NCI-H2227 treated with DMSO at 0.1 percent for 48 hours (cell line): ENCODE measurements at regions not wholly inside any gene's neighbourhood (a gene's known extent, or its start where the extent isn't known, plus 50 kb on each side); places are given as distances from the start of the nearest gene placed in this dataset.
"Not testable (repeated sequence)": the region's sequence is repeated elsewhere in the genome, so short reads cannot be mapped to it uniquely, and the experiment has no call there.

ENCODE experiments used
- DNase-seq: peaks from one replicate; lab custom pipeline; 2025; lab: John Stamatoyannopoulos, UW

- peak; percentile 38 for DNase-seq
Measured at GRCh38 chr4:84110040-84110439, 389.1 kb downstream of the NKX6-1 start.

DNA sequence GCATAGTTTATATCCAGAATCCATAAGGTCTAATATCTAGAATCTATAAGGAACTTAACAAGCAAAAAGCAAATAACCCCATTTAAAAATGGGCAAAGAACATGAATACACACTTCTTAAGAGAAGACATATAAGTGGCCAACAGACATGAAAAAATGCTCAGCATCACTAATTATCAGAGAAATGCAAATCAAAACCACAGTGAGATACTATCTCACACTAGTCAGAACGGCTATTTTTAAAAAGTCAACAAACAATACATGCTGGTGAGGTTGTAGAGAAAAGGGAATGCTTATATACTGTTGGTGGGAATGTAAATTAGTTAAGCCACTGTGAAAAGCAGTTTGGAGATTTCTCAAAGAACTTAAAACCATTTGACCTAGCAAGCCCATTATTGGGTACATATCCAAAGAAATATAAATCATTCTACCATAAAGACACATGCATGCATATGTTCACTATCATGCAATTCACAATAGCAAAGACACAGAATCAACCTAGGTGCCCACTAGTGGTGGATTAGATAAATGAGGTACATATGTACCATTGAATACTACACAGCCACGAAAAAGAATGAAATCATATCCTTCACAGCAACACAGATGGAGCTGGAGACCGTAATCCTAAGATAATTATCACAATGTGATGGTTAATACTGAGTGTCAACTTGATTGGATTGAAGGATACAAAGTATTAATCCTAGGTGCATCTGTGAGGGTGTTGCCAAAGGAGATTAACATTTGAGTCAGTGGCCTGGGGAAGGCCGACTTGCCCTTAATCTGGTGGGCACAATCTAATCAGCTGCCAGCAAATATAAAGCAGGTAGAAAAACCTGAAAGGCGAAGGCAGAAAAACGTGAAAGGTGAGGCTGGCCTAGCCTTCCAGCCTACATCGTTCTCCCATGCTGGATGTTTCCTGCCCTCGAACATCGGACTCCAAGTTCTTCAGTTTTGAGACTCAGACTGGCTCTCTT is 397.2 kb downstream of the NKX6-1 start:
- DNase-seq = not testable (repeated sequence)

GRCh38 chr4:84100071-84100470 is 399.0 kb downstream of the NKX6-1 start:
- DNase-seq = no peak

DNA sequence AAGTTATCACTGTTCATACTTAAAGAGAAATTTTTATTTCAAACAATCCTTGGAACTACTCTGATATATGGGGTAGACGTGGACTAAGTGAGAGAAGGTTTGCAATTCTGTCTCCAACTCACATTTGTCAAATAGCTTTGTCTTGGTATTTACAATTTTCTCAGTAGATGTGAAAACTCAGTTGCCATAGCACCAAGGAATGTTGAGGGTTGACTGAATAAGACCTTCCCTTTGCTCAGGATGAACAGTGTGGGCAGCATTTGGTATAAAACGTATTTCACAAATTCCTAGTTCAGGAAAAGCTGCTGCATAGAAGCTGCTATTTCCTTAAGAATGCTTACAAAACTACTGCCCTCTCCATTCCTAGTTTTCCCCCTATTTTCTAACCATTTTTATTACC is 399.5 kb downstream of the NKX6-1 start:
- DNase-seq = no peak

DNA sequence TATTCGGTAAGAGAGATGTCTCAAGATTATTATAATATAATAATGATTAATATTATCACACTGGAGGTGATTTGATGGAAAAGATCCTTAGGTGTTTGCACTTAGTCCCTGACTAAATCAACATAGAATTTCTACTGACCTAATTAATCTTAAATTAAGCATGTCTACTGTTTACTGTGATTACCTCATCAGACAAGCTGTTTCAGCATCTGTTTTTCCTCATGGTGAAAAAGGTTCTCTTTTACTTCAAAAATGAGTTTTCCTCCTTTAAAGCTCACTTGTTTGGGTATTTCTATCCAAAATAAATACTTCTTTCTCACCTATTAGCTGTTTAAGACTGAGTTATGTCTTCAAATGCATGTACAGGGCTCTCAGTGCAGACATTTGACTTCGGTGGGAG is 407.8 kb downstream of the NKX6-1 start:
- no peak for DNase-seq

- DNase-seq = no peak
Measured at GRCh38 chr4:84089652-84090437, 409.2 kb downstream of the NKX6-1 start.

GRCh38 chr4:84085986-84086385 is 413.1 kb downstream of the NKX6-1 start:
- DNase-seq = no peak

DNA sequence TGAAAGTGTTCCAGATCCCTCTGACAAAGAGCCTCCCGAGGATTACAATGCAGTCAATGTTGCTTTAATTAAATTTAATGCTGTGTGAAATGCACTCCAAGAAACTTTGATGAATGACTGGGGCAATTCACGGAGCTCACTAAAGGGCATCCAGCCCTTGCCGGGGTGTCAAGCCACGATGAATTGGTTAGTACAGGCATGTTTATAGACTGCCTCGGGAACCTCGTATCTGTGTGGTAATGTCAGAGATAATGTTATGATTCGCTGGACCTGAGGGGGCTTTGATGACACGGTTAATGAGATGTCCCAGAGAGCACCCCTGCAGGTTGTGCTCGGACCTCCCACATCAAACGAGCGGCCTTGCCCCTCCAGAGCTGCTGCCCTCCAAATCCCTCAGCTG is 428.8 kb downstream of the NKX6-1 start:
- DNase-seq = no peak

DNA sequence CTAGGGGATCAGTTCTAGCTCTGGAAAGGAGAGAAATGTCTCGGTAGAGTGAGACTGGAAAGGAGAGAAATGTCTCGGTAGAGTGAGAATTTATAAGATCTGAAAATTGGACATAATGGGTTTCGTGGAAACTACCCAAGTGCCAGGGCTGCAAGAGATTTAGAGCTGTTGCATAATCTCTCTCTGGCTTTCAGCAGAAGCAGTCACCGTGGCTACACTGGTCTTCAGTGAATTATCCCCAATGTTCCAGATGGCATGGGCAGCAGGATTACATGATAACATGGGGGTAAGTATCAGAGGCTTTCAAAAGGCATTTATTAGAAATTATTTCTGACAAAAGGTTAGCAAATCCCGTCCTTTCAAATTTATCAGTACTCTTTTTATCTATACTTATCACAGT is 435.5 kb downstream of the NKX6-1 start:
- DNase-seq = no peak

- peak; percentile 5 for DNase-seq
Measured at GRCh38 chr4:84058201-84058600, 440.9 kb downstream of the NKX6-1 start.

DNA sequence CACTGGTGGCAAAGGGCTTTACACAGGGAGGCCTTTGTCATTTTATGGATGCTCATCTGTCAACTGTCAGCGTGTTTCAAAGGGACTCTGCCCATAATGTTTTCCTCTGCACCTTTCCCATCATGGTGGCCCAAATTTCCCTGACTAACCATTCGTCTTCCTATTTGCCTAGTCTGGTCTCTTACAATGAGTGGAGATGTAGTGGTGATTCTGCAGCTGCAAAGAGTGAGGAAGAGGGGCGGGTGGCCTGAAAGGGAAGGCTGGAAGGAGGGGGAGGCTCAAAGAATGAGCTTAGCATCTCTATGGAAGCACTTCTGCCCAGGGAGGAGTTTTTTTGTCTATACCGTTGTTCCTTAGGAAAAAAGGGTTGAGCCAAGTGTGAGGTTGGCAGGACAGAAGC is 447.5 kb downstream of the NKX6-1 start:
- DNase-seq = no peak

- no peak for DNase-seq
Measured at GRCh38 chr4:84051089-84051488, 448.0 kb downstream of the NKX6-1 start.

GRCh38 chr4:84050015-84050414 is 449.1 kb downstream of the NKX6-1 start:
- no peak for DNase-seq

DNA sequence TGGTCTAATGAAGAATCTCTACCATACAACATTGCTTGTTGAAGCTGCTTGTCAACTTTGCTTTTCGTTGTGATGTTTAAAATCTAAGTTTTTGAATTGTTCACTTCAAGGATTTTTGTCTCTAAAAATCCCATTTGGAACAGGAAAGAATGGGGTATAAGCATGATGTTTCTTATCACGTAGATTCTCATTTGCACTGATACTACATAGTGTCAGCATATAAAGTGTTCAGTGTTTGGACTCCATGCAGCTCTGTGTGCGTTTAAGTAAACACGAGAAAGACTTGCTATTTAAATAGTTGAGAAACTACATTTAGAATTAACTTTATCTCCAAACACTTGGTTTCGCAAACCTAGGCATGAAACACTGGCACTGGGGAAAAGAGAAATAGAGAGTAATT is 452.5 kb downstream of the NKX6-1 start:
- no peak for DNase-seq

DNA sequence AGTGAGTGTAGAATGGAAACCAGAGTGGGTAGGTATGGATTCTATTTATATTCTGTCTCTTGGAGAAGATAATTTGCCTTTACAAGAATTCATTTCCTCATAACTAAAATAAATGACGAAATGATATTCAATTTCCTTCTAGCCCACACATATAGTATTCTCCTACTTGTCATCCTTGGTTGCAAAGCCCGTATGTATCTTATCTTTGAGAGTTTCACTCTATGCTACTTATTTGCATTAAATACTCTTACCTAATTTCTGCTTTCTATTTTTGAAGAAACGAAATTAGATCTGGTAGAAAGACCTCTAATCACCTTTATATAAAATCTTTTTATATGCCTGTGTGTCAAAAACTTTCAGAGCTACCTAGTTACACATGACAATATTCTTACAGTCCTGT is 457.7 kb downstream of the NKX6-1 start:
- DNase-seq = no peak

DNA sequence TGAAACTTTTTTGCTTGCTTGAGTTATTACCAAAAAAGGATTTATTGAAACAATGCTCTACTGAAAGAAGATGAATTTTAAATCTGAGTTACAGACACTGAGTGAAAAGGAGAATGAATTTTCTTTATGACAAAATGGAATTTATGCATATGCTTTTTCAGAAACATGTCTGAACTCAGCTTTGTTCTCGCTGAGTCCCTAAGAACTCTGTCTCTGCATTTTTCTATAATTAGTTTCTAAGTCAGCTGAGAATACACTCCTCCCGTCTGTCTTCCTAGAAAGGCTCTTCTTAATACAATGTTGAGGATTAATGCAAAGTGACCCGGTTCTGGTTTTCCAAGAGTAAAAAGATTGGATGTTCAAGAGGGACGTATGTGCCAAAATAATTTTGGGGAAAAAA is 463.5 kb downstream of the NKX6-1 start:
- no peak for DNase-seq

- no peak for DNase-seq
Measured at GRCh38 chr4:84032372-84032771, 466.7 kb downstream of the NKX6-1 start.

DNA sequence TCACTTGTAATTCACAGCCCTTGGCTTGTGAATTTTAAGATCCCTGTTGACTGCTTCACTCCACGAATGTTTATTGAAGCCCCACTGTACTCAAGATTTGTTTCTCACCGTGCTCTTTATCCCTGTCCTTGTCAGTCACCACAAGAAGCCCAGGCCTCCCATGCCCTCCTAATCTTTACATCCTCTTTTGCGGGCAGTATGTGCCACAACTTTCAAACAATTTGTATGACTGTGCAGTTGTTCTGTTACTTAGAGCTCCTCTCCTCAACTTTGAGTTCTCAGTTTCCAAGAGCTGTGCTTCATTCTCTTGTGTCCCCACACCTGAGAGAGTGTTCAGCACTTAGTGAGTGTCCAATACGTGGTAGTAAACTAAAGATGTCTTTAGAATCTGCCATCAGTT is 467.7 kb downstream of the NKX6-1 start:
- DNase-seq = no peak

GRCh38 chr4:84028340-84028739 is 470.8 kb downstream of the NKX6-1 start:
- no peak for DNase-seq

- no peak for DNase-seq
Measured at GRCh38 chr4:84024405-84024804, 474.7 kb downstream of the NKX6-1 start.

- no peak for DNase-seq
Measured at GRCh38 chr4:84022564-84022963, 476.5 kb downstream of the NKX6-1 start.

- DNase-seq = no peak
Measured at GRCh38 chr4:84019626-84020025, 479.5 kb downstream of the NKX6-1 start.

GRCh38 chr4:84003046-84003445 is 467.1 kb downstream of the GPAT3 start:
- DNase-seq = no peak
